HG02938 (cell line): ENCODE measurements at regions not wholly inside any gene's neighbourhood (a gene's known extent, or its start where the extent isn't known, plus 50 kb on each side); places are given as distances from the start of the nearest gene placed in this dataset.

Experiments used
- ATAC-seq: cut with Tn5 transposase; IDR thresholded peaks from one replicate; pipeline ENCODE4 v1.9.1; 2021; ENCODE audit warnings: mild to moderate bottlenecking, moderate library complexity; ENCODE audit not compliant: unreplicated experiment

DNA sequence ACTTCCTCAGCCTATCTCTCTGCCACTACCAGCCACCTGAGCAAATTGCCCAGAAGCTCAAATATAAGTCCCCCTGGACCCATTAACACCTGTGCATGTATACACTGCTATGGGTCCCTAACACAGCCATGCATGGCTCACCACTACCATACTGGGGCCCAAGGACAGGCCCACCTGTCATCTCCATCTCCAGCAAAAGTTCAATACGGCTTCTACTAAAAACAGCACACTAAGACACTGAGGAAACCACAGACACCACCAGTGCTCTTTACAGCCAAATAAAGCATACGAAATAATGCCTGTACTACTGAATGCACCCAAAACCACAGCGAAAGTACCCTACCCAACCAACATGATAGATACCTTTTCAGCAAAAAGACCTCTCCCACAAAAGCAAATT is 85.6 kb upstream of the GHR start:
- no peak for ATAC-seq

- ATAC-seq = no peak
These were observed 85.1 kb upstream of the GHR start for GRCh38 chr5:42338136-42338535.

GRCh38 chr5:42349163-42349562 is 74.1 kb upstream of the GHR start:
- no peak for ATAC-seq

DNA sequence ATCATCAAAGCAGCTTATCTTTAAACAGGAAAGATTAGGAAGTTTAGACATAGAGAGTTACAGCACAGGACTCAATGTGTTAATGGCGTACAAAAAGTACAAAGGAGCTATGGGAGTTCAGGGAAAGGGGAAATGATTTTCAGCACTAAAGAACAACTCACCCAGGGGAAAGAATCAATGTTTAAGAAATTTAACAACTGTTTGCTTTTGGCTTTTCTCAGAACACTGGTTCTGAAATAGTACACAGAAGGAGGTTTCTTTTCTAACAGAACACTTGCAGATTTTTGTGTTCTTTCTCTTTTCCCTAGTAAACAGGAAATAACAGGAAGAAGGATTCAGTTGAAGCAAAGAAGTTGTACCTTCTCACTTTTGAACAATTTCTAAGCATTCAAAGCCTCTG is 71.3 kb upstream of the GHR start:
- no peak for ATAC-seq

- ATAC-seq = no peak
These were observed 63.2 kb upstream of the GHR start for GRCh38 chr5:42360056-42360455.

- no peak for ATAC-seq
These were observed 62.5 kb upstream of the GHR start for GRCh38 chr5:42360616-42361314.

GRCh38 chr5:42361315-42361688 is 61.9 kb upstream of the GHR start:
- no peak for ATAC-seq

- ATAC-seq = no peak
These were observed 57.2 kb upstream of the GHR start for GRCh38 chr5:42366051-42366450.
